MM.1S (cell line): ENCODE measurements at regions not wholly inside any gene's neighbourhood (a gene's known extent, or its start where the extent isn't known, plus 50 kb on each side); places are given as distances from the start of the nearest gene placed in this dataset.
"Not testable (repeated sequence)": the region's sequence is repeated elsewhere in the genome, so short reads cannot be mapped to it uniquely, and the experiment has no call there.

Experiments
- DNase-seq: peaks from one replicate; pipeline ENCODE4 v3.0.0-alpha.2; 2015
- H2AFZ ChIP-seq: fragments of 300-600 bp; sonication (generic); 2 replicates; pipeline ENCODE4 v1.6.0; 2016; ENCODE audit warnings: antibody characterized with exemption, low read length
- H3F3A ChIP-seq: fragments of 300-600 bp; sonication (generic); 2 replicates; pipeline ENCODE4 v1.6.1; 2016; ENCODE audit warnings: mild to moderate bottlenecking, antibody characterized with exemption, low read length, moderate library complexity, mixed read lengths; ENCODE audit not compliant: insufficient read depth
- H3K27ac ChIP-seq: fragments of 300-600 bp; sonication (generic); 2 replicates; pipeline ENCODE4 v1.5.1; 2016; ENCODE audit warnings: mild to moderate bottlenecking, low read length
- H3K27me3 ChIP-seq: fragments of 300-600 bp; sonication (generic); replicated peaks from 2 replicates; pipeline ENCODE4 v1.6.0; 2016; ENCODE audit warnings: low read length; ENCODE audit not compliant: insufficient read depth
- H3K36me3 ChIP-seq: fragments of 300-600 bp; sonication (generic); replicated peaks from 2 replicates; pipeline ENCODE4 v1.6.1; 2016; ENCODE audit warnings: mild to moderate bottlenecking, low read length, mixed read lengths; ENCODE audit not compliant: insufficient read depth
- H3K4me1 ChIP-seq: fragments of 300-600 bp; sonication (generic); 2 replicates; pipeline ENCODE4 v1.6.1; 2016; ENCODE audit warnings: low read length, mixed read lengths
- H3K4me2 ChIP-seq: fragments of 300-600 bp; sonication (generic); 2 replicates; pipeline ENCODE4 v1.6.0; 2016; ENCODE audit warnings: low read depth, low read length
- H3K4me3 ChIP-seq: fragments of 300-600 bp; sonication (generic); 2 replicates; pipeline ENCODE4 v1.5.1; 2016; ENCODE audit warnings: low read length, mixed read lengths
- H3K79me2 ChIP-seq: fragments of 300-600 bp; sonication (generic); 2 replicates; pipeline ENCODE4 v1.6.1; 2016; ENCODE audit warnings: mixed run types, low read length, mixed read lengths
- H3K9ac ChIP-seq: fragments of 300-600 bp; sonication (generic); 2 replicates; pipeline ENCODE4 v1.6.1; 2016; ENCODE audit warnings: low read length, mixed read lengths
- H3K9me2 ChIP-seq: fragments of 300-600 bp; sonication (generic); replicated peaks from 2 replicates; pipeline ENCODE4 v1.6.1; 2016; ENCODE audit warnings: mild to moderate bottlenecking, low read length, mixed read lengths; ENCODE audit not compliant: insufficient read depth
- H3K9me3 ChIP-seq: fragments of 300-600 bp; sonication (generic); replicated peaks from 2 replicates; pipeline ENCODE4 v1.6.1; 2016; ENCODE audit warnings: mild to moderate bottlenecking, low read length, mixed read lengths; ENCODE audit not compliant: insufficient read depth
- H4K20me1 ChIP-seq: fragments of 300-600 bp; sonication (generic); 2 replicates; pipeline ENCODE4 v1.6.1; 2016; ENCODE audit warnings: mild to moderate bottlenecking, low read length, moderate library complexity, mixed read lengths; ENCODE audit not compliant: insufficient read depth
- EZH2 ChIP-seq: fragments of 300-600 bp; sonication (generic); optimal IDR thresholded peaks from 2 replicates; pipeline ENCODE3; 2017; ENCODE audit warnings: low read depth, mild to moderate bottlenecking, antibody characterized with exemption, low read length, mixed read lengths
- EZH2phosphoT487 ChIP-seq: fragments of 300-600 bp; sonication (generic); IDR thresholded peaks from 2 replicates; pipeline ENCODE4 v1.6.1; 2018; ENCODE audit warnings: antibody characterized with exemption, low read length
- TF ChIP-seq, protein P1 (sequence below): fragments of 300-600 bp; sonication (generic); IDR thresholded peaks from 2 replicates; pipeline ENCODE4 v1.5.1; 2016; ENCODE audit warnings: antibody characterized with exemption, low read length, mixed read lengths

DNA sequence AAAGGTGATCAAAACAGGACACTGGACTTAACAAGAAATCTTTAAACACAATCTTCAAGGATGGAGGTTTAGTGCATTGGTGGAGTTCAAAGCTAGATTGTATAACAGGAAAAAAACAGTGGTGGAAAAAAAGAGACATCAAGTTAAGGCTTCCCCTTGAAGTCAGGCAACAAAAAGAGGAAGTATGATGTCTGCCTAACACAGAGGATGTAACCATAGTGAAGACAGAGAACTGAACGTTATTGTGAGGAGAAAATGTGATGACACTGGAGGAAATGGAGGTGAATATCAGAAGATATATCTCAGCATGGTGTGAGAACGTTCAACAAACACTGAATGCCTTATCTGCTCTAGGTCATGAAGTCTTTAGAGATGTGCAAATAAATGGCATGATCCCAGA is 192.4 kb upstream of the AR start:
- TF ChIP-seq, protein P1, sequence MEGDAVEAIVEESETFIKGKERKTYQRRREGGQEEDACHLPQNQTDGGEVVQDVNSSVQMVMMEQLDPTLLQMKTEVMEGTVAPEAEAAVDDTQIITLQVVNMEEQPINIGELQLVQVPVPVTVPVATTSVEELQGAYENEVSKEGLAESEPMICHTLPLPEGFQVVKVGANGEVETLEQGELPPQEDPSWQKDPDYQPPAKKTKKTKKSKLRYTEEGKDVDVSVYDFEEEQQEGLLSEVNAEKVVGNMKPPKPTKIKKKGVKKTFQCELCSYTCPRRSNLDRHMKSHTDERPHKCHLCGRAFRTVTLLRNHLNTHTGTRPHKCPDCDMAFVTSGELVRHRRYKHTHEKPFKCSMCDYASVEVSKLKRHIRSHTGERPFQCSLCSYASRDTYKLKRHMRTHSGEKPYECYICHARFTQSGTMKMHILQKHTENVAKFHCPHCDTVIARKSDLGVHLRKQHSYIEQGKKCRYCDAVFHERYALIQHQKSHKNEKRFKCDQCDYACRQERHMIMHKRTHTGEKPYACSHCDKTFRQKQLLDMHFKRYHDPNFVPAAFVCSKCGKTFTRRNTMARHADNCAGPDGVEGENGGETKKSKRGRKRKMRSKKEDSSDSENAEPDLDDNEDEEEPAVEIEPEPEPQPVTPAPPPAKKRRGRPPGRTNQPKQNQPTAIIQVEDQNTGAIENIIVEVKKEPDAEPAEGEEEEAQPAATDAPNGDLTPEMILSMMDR = no peak
- no peak for TF ChIP-seq EZH2phosphoT487
- TF ChIP-seq EZH2 = no peak
- Histone ChIP-seq H2AFZ (no peak overlapping the region), H3K9ac (no peak overlapping the region), H3K9me2 (no peaks in the 10 kb centered on the region), H3K9me3 (no peaks in the 10 kb centered on the region), H3K4me2 (no peak overlapping the region), H3K79me2 (no peaks in the 10 kb centered on the region), H3K36me3 (no peaks in the 10 kb centered on the region), H3F3A (no peaks in the 10 kb centered on the region), H3K27ac (no peak overlapping the region), H4K20me1 (no peaks in the 10 kb centered on the region), H3K4me1 (no peaks in the 10 kb centered on the region), H3K4me3 (no peak overlapping the region), H3K27me3 (no peaks in the 10 kb centered on the region)
- no peak for DNase-seq

DNA sequence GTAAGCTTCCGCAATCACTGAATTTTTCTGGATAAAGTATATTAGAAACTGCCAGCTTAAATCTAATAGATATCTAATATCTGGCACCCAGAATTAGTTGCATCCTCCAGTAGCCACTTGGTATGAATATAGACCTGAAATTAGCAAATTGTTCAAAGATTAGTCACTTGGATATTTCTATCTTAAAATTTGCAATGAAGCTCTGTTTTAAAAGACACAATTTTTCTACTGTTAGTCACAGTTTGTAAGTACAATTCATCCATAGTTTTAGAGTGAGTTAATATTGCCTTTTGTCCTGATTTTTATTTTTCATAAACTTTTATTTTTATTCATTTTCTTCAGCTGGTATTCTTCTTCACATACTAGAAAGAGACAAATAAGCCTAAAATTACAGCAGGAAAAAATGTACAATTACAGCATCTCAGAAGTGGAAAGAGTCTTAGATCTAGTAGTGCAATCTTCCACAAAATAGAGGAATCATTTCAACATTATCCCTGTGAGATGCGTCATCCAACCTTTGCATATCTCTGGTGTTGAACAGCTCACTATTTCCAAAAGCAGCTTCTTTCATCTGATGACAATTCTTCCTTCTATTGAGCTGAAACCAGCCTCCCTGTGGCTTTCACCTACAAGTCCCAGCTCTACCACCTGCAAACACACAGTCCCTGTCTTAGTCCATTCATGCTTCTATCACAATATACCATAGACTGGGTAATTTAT is 190.0 kb upstream of the AR start:
- no peak for DNase-seq
- no peak overlapping the region for H3K27ac ChIP-seq
- TF ChIP-seq, protein P1 = no peak
- no peak for TF ChIP-seq EZH2
- no peak for TF ChIP-seq EZH2phosphoT487
- H3K9me2 ChIP-seq = no peaks in the 10 kb centered on the region
- H3K79me2 ChIP-seq = no peaks in the 10 kb centered on the region
- no peaks in the 10 kb centered on the region for H3F3A ChIP-seq
- H3K4me1 ChIP-seq = no peaks in the 10 kb centered on the region
- no peak overlapping the region for H3K9ac ChIP-seq
- H2AFZ ChIP-seq = no peak overlapping the region
- H3K27me3 ChIP-seq = no peaks in the 10 kb centered on the region
- H4K20me1 ChIP-seq = no peaks in the 10 kb centered on the region
- H3K4me2 ChIP-seq = no peak overlapping the region
- no peaks in the 10 kb centered on the region for H3K36me3 ChIP-seq
- no peaks in the 10 kb centered on the region for H3K9me3 ChIP-seq
- no peak overlapping the region for H3K4me3 ChIP-seq

DNA sequence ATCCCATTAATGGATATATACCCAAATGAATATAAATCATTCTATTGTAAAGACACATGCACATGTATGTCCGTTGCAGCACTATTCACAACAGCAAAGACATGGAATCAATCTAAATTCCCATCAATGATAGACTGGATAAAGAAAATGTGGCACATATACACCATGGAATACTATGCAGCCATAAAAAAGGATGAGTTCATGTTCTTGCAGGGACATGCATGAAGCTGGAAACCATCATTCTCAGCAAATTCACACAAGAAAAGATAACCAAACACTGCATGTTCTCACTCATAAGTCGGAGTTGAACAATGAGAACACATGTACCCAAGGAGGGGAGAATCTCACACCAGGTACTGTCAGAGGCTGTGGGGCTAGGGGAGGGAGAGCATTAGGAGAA is 182.6 kb upstream of the AR start:
- H3K4me1 ChIP-seq, H3F3A ChIP-seq, DNase-seq, H3K9me2 ChIP-seq, H3K9me3 ChIP-seq, H3K27ac ChIP-seq, H3K36me3 ChIP-seq, H3K27me3 ChIP-seq, H2AFZ ChIP-seq, H3K4me2 ChIP-seq, H3K4me3 ChIP-seq, H3K79me2 ChIP-seq, H4K20me1 ChIP-seq, H3K9ac ChIP-seq: not testable (repeated sequence)

DNA sequence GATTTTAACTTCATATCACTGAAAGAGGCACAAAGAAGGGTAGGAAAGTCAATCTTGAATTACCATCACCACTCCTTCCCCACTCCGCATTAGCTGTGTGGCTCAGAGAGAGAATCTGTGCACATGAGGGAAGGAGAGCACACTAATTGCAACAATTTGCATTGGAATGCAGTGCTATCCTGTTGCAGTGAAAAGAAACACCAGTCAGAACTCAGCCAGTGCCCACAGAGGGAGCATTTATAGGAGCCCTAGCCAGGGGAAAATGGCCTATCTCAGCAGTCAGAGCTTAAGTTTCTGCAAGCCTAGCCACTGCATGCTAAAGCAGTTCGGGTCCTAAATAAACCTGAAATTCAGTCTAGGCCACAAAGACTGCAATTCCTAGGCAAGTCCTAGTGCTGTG is 159.4 kb upstream of the AR start:
- Histone ChIP-seq H3K27ac (no peak overlapping the region), H3K36me3 (no peaks in the 10 kb centered on the region), H3K27me3 (no peaks in the 10 kb centered on the region), H3K4me2 (no peak overlapping the region), H3K9me2 (no peaks in the 10 kb centered on the region), H3K9me3 (no peaks in the 10 kb centered on the region), H3K4me3 (no peak overlapping the region), H3F3A (no peaks in the 10 kb centered on the region), H4K20me1 (no peaks in the 10 kb centered on the region), H3K4me1 (no peaks in the 10 kb centered on the region), H2AFZ (no peak overlapping the region), H3K9ac (no peak overlapping the region), H3K79me2 (no peaks in the 10 kb centered on the region)
- no peak for DNase-seq
- no peak for TF ChIP-seq EZH2
- TF ChIP-seq EZH2phosphoT487 = no peak
- TF ChIP-seq, protein P1 = no peak
